Panc1 (cell line): ENCODE measurements at regions not wholly inside any gene's neighbourhood (a gene's known extent, or its start where the extent isn't known, plus 50 kb on each side); places are given as distances from the start of the nearest gene placed in this dataset.

Experiments
- POLR2AphosphoS5 ChIP-seq: IDR thresholded peaks from 2 replicates; pipeline ENCODE4 v1.6.1; 2012; ENCODE audit warnings: mild to moderate bottlenecking, low read depth, low read length, moderate library complexity
- SIN3A ChIP-seq: IDR thresholded peaks from 2 replicates; pipeline ENCODE4 v1.6.1; 2012; ENCODE audit warnings: low read depth, mild to moderate bottlenecking, low read length, moderate library complexity, borderline replicate concordance; ENCODE audit not compliant: insufficient read depth
- TF ChIP-seq, protein P1 (sequence below): fragments of 450-650 bp; IDR thresholded peaks from 2 replicates; pipeline ENCODE4 v1.5.1; 2017; ENCODE audit warnings: mild to moderate bottlenecking
- TF ChIP-seq, protein P2 (sequence below), 2 experiments: IDR thresholded peaks; 2 replicates each; pipeline ENCODE4 v1.6.1; 2011 to 2012; ENCODE audit warnings: low read depth in 2 of 2, control low read depth in 1 of 2, low read length in 1 of 2, mild to moderate bottlenecking in 1 of 2, moderate library complexity in 1 of 2; ENCODE audit not compliant: insufficient read depth in 1 of 2

DNA sequence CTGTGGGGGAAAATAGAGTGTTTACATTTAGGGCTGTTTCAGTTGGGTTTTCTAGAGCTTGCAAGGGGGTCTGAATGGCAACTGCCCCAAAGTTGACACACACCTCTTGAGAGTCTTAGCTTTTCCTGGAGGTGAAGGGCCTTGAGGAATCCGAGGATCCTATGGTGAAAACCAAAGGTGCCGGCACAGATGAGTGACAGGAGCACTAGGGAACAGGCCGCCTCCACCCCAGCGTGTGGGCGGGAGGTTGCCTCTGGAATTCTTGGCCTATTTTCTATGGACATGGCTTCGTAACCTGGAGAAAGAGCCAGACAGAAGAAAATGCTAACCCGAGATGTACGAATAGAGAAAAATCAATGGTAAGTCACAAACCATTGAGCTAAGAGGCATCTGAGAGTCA, 283.2 kb upstream of the FOXQ1 start:
- TF ChIP-seq, protein P1, sequence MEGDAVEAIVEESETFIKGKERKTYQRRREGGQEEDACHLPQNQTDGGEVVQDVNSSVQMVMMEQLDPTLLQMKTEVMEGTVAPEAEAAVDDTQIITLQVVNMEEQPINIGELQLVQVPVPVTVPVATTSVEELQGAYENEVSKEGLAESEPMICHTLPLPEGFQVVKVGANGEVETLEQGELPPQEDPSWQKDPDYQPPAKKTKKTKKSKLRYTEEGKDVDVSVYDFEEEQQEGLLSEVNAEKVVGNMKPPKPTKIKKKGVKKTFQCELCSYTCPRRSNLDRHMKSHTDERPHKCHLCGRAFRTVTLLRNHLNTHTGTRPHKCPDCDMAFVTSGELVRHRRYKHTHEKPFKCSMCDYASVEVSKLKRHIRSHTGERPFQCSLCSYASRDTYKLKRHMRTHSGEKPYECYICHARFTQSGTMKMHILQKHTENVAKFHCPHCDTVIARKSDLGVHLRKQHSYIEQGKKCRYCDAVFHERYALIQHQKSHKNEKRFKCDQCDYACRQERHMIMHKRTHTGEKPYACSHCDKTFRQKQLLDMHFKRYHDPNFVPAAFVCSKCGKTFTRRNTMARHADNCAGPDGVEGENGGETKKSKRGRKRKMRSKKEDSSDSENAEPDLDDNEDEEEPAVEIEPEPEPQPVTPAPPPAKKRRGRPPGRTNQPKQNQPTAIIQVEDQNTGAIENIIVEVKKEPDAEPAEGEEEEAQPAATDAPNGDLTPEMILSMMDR = no peak
- TF ChIP-seq POLR2AphosphoS5 (no peak), SIN3A (no peak)
- TF ChIP-seq, protein P2, sequence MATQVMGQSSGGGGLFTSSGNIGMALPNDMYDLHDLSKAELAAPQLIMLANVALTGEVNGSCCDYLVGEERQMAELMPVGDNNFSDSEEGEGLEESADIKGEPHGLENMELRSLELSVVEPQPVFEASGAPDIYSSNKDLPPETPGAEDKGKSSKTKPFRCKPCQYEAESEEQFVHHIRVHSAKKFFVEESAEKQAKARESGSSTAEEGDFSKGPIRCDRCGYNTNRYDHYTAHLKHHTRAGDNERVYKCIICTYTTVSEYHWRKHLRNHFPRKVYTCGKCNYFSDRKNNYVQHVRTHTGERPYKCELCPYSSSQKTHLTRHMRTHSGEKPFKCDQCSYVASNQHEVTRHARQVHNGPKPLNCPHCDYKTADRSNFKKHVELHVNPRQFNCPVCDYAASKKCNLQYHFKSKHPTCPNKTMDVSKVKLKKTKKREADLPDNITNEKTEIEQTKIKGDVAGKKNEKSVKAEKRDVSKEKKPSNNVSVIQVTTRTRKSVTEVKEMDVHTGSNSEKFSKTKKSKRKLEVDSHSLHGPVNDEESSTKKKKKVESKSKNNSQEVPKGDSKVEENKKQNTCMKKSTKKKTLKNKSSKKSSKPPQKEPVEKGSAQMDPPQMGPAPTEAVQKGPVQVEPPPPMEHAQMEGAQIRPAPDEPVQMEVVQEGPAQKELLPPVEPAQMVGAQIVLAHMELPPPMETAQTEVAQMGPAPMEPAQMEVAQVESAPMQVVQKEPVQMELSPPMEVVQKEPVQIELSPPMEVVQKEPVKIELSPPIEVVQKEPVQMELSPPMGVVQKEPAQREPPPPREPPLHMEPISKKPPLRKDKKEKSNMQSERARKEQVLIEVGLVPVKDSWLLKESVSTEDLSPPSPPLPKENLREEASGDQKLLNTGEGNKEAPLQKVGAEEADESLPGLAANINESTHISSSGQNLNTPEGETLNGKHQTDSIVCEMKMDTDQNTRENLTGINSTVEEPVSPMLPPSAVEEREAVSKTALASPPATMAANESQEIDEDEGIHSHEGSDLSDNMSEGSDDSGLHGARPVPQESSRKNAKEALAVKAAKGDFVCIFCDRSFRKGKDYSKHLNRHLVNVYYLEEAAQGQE (IDR thresholded peaks at IDR 0.05; ENCODE audit: insufficient read depth in 1 of 2, low read depth in 2 of 2, low read length in 1 of 2) = no peak
